ENCODE measurements at regions not wholly inside any gene's neighbourhood (a gene's known extent, or its start where the extent isn't known, plus 50 kb on each side); places are given as distances from the start of the nearest gene placed in this dataset.

DNA sequence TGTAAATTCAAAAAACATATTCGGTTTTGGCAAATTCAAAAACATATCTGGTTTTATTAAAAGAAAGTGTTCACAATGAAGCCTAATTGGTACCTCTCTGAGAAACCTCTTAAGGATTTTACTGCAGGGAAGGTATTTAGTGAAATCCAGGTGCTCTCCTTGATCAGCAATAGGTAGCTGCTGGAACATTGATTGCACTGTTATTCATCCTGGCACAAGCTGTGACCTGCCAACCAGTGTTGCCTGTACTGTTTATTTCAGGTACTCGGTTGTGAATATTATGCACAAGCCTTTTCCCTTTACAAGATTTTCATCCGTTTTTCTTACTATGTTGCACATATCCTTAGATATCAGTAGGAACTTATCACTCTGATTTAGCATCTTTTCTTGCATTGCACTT is 155.8 kb upstream of the ZEB2 start:
- TF ChIP-seq, protein P1, sequence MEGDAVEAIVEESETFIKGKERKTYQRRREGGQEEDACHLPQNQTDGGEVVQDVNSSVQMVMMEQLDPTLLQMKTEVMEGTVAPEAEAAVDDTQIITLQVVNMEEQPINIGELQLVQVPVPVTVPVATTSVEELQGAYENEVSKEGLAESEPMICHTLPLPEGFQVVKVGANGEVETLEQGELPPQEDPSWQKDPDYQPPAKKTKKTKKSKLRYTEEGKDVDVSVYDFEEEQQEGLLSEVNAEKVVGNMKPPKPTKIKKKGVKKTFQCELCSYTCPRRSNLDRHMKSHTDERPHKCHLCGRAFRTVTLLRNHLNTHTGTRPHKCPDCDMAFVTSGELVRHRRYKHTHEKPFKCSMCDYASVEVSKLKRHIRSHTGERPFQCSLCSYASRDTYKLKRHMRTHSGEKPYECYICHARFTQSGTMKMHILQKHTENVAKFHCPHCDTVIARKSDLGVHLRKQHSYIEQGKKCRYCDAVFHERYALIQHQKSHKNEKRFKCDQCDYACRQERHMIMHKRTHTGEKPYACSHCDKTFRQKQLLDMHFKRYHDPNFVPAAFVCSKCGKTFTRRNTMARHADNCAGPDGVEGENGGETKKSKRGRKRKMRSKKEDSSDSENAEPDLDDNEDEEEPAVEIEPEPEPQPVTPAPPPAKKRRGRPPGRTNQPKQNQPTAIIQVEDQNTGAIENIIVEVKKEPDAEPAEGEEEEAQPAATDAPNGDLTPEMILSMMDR (conservative IDR thresholded peaks at IDR 0.05; ENCODE audit: low read depth, low read length): no peak
- H3K4me3 ChIP-seq (ENCODE audit: low read depth, low read length): no peak overlapping the region
- DNase-seq (ENCODE audit: low read depth): no peak

DNA sequence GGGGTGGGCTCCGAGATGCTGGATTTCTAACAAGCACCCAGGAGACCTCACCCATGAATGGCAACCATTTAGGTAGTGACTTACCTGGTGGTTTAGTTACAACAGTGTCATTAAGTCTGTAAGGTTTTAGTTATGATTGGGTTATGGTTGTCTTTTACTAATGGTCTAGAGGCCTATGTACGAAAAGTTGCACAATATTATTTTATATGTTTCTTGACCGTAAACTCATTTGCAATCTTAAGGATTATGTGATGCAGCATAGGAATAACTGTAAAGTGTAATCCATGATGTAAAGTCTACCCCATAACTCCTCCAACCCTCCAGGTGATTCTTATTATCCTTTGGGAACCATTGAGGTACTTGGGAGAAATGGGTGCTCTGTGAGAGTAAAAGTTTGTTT is 155.4 kb upstream of the ZEB2 start:
- TF ChIP-seq, protein P1 (conservative IDR thresholded peaks at IDR 0.05; ENCODE audit: low read depth, low read length): no peak
- no peak overlapping the region for H3K4me3 ChIP-seq (ENCODE audit: low read depth, low read length)
- no peak for DNase-seq (ENCODE audit: low read depth)

DNA sequence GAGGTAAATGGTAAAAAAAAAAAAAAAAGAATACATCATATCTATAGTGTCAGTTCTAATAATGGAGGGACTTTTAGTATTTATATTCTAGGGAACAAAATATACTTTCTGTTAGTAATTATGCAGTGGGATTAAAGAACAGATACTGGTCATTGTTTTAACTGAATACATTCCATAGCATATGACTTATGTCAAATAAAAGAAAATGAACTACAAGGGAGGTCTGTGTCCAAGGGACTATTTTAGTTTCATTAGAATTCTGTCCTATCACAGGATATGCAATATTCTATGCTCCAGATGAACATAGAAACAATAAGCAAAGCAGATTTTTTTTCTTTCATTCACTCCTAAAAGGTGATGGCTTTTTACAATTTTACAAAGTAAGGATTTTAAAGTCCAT is 154.2 kb upstream of the ZEB2 start:
- H3K4me3 ChIP-seq (ENCODE audit: low read depth, low read length): no peak overlapping the region
- TF ChIP-seq, protein P1 (conservative IDR thresholded peaks at IDR 0.05; ENCODE audit: low read depth, low read length): no peak
- no peak for DNase-seq (ENCODE audit: low read depth)

DNA sequence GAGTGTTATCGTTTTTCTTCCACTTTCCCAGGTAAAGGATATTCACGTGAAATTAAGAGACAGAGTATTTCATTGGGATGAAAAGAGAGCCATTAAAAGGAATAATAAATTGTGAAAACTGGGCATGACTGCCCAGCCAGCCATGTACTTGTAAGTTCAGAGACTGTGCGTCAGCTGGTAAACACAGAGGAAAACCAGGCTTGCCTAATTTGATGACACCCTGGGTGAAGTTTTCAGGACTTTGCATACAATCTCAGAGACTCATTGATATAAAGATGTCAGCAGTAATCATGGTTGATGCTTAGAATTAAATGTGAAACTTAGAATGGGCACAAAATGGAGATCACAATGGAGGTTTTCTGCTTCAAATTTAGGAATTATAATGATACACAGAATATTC is 153.5 kb upstream of the ZEB2 start:
- H3K4me3 ChIP-seq (ENCODE audit: low read depth, low read length): no peak overlapping the region
- TF ChIP-seq, protein P1 (conservative IDR thresholded peaks at IDR 0.05; ENCODE audit: low read depth, low read length): no peak
- no peak for DNase-seq (ENCODE audit: low read depth)

DNA sequence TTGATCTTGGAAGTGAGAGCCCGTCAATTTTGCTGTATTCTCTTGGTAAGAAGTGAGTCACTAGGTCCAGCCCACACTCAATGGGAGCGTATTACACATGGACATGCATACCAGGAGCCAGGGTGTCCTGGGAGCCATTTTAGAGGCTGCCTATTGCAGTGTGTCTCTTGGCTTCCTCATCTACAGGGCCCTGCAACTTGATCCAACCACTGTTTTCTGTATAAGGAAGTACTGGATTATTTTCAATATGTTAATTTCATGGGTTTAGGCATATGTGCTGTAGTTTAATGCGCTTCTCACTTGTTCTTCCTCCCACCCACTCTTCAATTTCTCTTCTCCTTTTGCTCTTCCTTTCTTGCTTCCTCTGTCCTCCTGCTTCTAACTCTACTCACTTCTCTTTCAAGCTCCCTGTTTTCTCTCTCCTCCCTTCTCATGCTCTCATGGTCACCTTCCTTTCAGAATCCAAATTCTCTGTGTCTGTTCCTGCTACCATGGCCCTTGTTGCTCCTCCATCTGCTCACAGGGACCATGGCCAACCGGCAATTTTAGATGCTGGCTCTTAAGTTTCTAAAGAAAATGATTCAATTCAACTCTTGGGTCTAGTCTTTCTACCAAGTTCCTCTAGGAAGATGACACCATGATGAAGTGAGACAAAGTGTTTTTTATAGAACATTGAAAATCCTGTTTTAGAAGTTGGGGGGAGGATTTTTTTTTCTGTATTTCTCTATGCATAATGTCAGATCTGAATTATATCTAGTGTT is 152.0 kb upstream of the ZEB2 start:
- no peak overlapping the region for H3K4me3 ChIP-seq (ENCODE audit: low read depth, low read length)
- TF ChIP-seq, protein P1 (conservative IDR thresholded peaks at IDR 0.05; ENCODE audit: low read depth, low read length): no peak
- no peak for DNase-seq (ENCODE audit: low read depth)

DNA sequence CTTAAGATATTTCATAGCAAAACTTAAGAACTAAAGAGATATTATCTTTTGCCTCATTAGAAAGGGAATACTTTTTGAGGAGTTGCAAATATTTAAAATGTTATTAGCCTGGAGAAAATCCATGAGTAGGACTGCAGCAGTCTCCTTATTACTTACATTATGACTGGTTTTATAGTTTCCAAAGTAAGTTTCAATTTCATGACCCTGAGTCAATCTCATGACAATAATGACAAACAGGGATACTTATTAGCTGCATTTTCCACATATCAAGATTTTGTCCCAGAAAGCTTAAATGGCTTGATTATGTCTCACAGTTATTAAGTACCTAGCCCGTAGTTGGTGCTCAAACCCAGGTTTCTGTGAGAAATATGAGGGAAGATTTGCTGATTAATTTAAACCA is 150.8 kb upstream of the ZEB2 start:
- H3K4me3 ChIP-seq (ENCODE audit: low read depth, low read length): no peak overlapping the region
- TF ChIP-seq, protein P1 (conservative IDR thresholded peaks at IDR 0.05; ENCODE audit: low read depth, low read length): no peak
- no peak for DNase-seq (ENCODE audit: low read depth)

DNA sequence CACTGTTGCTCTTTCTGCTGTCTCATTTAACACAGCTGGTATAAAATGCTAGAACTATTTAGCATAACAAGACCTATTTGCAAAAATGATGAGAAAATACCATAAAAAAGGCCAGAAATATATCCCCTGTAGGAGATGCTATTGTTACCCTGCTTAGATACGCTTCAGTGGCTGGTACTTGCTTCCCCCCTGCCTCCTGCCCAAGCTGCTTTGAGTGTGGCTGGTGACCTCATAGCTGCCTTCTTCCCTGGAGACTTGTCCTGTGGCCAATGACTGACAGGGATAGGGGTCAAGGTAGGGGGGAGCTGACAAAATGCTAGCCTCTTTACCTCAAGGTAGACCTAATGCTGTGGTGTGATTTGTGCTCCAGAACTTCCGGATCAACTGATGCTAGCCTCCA is 150.2 kb upstream of the ZEB2 start:
- TF ChIP-seq, protein P1 (conservative IDR thresholded peaks at IDR 0.05; ENCODE audit: low read depth, low read length): no peak
- no peak for DNase-seq (ENCODE audit: low read depth)
- H3K4me3 ChIP-seq (ENCODE audit: low read depth, low read length): no peak overlapping the region
